ENCODE measurements at regions not wholly inside any gene's neighbourhood (a gene's known extent, or its start where the extent isn't known, plus 50 kb on each side); places are given as distances from the start of the nearest gene placed in this dataset.

DNA sequence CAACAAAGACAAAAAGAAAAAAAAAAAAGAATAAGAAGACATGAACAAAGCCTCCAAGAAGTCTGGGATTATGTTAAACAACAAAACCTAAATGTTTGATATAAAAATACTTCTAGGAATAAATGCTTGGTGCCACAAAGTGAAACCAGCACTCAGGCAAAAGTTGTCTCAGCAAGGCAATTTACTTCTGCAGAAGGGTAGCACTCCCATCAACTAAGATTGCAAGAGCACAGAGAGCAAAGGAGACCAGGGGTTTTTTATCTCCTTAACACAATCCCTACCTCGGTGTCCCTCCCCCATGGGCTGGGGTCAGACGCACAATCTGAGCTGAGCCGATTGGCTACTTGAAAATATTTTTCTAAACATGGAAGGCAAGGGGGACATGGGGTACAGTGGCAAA lies 381.3 kb upstream of the SLC24A2 start:
- TF ChIP-seq POLR2A (IDR thresholded peaks at IDR 0.05; ENCODE audit: low read length) (no peak), GATA1 (IDR thresholded peaks at IDR 0.05; ENCODE audit: low read depth, low read length) (no peak)
- no peak for DNase-seq

GRCh38 chr9:20152151-20152725 lies 363.4 kb upstream of the SLC24A2 start:
- TF ChIP-seq GATA1 (IDR thresholded peaks at IDR 0.05; ENCODE audit: low read depth, low read length) (no peak), POLR2A (IDR thresholded peaks at IDR 0.05; ENCODE audit: low read length) (no peak)
- no peak for DNase-seq

GRCh38 chr9:20148416-20148815 lies 359.6 kb upstream of the SLC24A2 start:
- no peak for DNase-seq
- TF ChIP-seq POLR2A (IDR thresholded peaks at IDR 0.05; ENCODE audit: low read length) (no peak), GATA1 (IDR thresholded peaks at IDR 0.05; ENCODE audit: low read depth, low read length) (no peak)

DNA sequence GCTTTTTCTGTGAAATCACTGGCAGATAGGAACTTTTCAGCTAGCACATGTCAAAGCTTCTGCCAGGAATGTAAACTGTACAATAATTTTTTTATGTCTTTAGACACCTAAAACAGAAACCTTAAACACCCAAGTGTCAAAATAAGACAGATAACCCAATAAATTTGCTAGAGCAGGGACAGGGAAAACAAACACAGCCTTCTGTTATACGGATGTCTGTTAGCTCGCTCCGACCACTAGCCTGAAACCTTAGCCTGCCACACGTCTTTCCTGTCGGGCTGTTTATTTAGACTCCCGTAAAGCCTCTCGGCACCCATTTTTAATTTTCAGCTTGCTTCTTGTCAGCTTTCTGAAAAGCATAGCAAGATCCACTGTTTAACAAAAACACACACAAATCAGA lies 355.4 kb upstream of the SLC24A2 start:
- DNase-seq = no peak
- TF ChIP-seq POLR2A (IDR thresholded peaks at IDR 0.05; ENCODE audit: low read length) (no peak), GATA1 (IDR thresholded peaks at IDR 0.05; ENCODE audit: low read depth, low read length) (no peak)

GRCh38 chr9:20139763-20140290 lies 351.0 kb upstream of the SLC24A2 start:
- no peak for DNase-seq
- TF ChIP-seq POLR2A (IDR thresholded peaks at IDR 0.05; ENCODE audit: low read length) = no peak
- TF ChIP-seq GATA1 (IDR thresholded peaks at IDR 0.05; ENCODE audit: low read depth, low read length) = no peak

DNA sequence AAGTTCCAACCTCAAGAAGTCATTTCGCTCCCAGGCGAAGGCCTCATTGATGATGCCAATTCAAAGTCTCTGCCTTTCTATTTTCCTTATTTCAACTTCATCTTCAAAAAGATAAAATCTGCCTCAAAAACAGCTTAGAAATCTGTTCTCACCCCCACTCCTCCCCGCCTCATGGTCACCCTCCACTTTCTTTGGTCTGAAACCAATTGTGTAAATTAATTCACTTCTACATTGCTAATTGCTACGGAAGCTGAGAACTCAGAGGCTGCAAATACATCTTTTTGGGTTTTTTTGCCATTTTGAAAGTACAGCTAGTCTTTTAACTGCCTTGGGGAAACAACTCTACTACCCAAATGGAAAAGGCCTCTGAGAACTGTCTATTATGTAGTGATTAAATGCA lies 350.0 kb upstream of the SLC24A2 start:
- TF ChIP-seq POLR2A (IDR thresholded peaks at IDR 0.05; ENCODE audit: low read length) (no peak), GATA1 (IDR thresholded peaks at IDR 0.05; ENCODE audit: low read depth, low read length) (no peak)

GRCh38 chr9:20138116-20138515 lies 349.3 kb upstream of the SLC24A2 start:
- TF ChIP-seq POLR2A (IDR thresholded peaks at IDR 0.05; ENCODE audit: low read length) (no peak), GATA1 (IDR thresholded peaks at IDR 0.05; ENCODE audit: low read depth, low read length) (no peak)
- DNase-seq = no peak

More for the DNA sequence above, 350.0 kb upstream of the SLC24A2 start:
- no peak for DNase-seq

DNA sequence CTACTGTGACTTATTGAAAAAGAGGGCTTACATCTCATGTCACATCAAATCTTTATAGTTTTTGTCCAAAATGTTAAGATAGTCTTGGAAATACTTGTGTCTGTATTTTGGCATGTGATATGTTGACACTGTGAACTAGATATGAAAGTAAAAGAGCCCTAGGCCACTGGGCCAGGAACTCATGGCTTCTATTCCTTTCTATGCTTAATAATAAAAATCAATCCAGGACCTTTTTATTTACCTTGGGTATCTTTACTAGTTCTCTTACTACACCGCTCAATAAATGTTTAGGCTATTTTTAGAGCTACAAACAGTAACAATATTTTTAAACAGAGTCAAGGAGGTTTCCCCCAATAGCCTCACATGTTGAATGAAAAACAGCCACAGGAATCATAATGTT lies 348.6 kb upstream of the SLC24A2 start:
- no peak for TF ChIP-seq POLR2A (IDR thresholded peaks at IDR 0.05; ENCODE audit: low read length)
- TF ChIP-seq GATA1 (IDR thresholded peaks at IDR 0.05; ENCODE audit: low read depth, low read length) = no peak
- DNase-seq = no peak

DNA sequence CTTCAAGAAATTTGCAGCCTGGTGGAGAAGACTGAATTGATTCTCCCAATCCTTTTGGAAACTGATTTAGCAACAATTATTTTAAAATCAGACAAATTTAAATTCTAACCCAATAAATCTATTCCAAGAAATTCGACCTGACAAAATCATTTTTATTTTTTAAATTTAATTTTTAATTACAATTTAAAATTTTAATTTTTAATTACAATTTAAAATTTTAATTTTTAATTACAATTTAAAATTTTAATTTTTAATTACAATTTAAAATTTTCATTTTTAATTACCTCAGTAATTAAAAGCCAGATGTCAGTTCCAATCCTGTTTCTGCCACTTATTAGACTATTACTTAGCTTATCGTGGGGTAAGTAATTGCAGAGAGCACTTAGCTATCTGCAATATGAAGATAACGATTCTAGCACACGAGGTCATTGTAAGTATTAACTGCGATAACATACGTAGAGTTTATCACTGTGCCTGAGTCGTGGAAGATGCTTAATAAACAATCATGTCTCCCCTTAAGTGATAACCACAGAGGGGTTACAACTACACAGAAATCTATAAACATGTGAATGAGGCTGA lies 346.4 kb upstream of the SLC24A2 start:
- no peak for TF ChIP-seq GATA1 (IDR thresholded peaks at IDR 0.05; ENCODE audit: low read depth, low read length)
- no peak for TF ChIP-seq POLR2A (IDR thresholded peaks at IDR 0.05; ENCODE audit: low read length)
- DNase-seq = peak; percentile 24 to 73

DNA sequence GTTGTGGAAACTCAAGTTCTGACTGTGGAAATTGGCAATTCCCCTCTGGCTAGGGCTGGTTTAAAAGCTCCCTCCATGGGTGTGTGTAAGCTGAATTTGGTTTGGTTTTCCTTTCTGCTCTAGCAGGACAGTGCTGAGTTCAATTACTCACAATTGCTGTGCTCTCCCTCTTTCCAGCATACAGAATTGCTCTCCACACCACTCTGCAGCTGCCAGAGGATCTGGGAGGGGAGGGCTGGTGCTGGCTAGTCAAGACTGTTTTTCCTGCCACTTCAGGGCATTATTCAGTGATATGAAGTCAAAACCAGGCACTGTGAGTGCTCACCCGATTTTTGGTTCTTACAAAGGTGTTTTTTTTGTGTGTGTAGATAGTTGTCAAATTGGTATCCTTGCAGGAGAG lies 336.9 kb upstream of the SLC24A2 start:
- TF ChIP-seq POLR2A (IDR thresholded peaks at IDR 0.05; ENCODE audit: low read length) (no peak), GATA1 (IDR thresholded peaks at IDR 0.05; ENCODE audit: low read depth, low read length) (no peak)

DNA sequence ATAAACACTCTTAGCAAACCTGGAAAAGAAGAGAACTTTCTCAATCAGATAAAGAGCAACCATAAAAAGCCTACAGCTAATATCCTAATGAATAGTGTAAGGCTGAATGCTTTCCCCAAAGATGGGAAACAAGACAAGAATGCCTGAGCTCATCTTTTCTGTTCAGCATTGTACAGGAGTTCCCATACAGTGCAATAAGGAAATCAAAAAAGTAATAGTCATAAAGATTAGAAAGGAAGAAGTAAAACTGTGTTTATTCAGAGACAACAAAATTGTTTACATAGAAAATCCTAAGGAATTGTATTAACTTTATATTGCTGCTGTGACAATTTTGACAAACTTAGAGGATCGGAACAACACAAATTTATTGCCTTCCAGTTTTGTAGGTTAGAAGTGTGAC lies 330.7 kb upstream of the SLC24A2 start:
- TF ChIP-seq GATA1 (IDR thresholded peaks at IDR 0.05; ENCODE audit: low read depth, low read length) = no peak
- TF ChIP-seq POLR2A (IDR thresholded peaks at IDR 0.05; ENCODE audit: low read length) = no peak
- DNase-seq = no peak

More for the DNA sequence above, 336.9 kb upstream of the SLC24A2 start:
- no peak for DNase-seq

- no peak for TF ChIP-seq GATA1 (IDR thresholded peaks at IDR 0.05; ENCODE audit: low read depth, low read length)
- no peak for TF ChIP-seq POLR2A (IDR thresholded peaks at IDR 0.05; ENCODE audit: low read length)
- DNase-seq = no peak
Measured at GRCh38 chr9:20117986-20118385, 329.1 kb upstream of the SLC24A2 start.

DNA sequence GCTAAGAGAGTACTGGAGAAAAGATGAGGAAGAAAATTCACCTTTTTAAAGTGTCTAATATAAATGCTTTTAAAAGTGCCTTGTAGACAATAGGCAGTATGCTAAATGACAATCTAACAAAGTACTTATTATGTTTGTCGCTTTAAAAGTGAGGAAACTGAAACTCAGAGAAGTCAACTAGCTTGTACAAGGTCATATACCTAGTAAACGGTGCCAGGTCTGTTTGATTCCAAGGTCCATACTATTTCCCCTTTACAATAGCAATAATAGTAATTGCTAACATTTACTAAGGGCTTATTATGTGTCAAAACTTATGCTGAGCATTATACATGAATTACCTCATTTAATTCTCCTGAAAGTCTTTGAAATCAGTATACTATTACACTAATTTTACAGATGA lies 328.6 kb upstream of the SLC24A2 start:
- DNase-seq = no peak
- TF ChIP-seq GATA1 (IDR thresholded peaks at IDR 0.05; ENCODE audit: low read depth, low read length) (no peak), POLR2A (IDR thresholded peaks at IDR 0.05; ENCODE audit: low read length) (no peak)

DNA sequence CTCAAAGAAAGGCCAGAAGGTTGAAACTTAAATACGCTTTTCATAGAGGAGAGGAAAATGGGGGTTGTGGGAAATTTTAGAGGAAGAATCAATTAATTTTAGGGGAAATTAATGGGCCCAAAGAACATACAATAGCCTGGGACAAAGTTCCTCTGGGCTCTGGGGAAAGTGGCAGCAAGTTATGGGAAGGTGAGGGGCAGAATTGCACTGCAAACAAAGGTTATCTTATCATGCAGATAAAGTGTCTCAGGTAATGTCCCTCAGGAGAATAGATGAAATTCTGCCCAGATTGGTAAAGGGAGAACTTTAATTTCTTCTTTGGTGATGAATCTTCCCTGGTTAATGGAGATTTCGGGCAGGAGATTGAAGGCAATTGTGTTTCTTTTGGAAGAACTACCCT lies 326.1 kb upstream of the SLC24A2 start:
- no peak for DNase-seq
- TF ChIP-seq POLR2A (IDR thresholded peaks at IDR 0.05; ENCODE audit: low read length) = no peak
- TF ChIP-seq GATA1 (IDR thresholded peaks at IDR 0.05; ENCODE audit: low read depth, low read length) = no peak

DNA sequence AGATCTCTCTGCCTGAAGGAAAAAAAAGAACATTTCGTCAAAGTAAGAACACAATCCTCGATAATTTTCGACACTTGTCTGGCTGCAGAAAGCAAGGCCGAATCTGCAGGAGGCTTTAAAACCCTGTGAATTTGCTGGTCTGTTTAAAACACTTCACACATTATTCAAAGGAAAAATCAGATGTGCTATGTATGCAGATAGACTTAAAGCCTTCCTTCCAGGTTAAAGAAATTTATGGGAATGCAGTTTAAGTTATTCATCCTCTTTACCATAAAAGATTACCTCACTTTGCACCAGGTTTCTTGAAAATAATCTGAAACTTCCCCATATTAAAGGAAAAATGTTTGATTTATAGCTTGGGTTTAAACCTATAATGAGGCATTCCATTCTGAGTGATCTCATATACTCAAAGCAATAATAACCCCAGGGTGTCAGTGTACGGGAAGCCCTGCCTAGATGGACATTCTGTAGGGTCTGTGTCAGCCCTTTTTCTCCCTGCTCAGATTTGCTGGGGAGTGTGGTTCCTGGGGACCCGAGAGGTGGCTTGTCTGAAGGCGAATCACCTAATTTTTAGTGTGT lies 323.5 kb upstream of the SLC24A2 start:
- TF ChIP-seq POLR2A (IDR thresholded peaks at IDR 0.05; ENCODE audit: low read length) = no peak
- no peak for TF ChIP-seq GATA1 (IDR thresholded peaks at IDR 0.05; ENCODE audit: low read depth, low read length)
- no peak for DNase-seq

Measured in erythroblast (primary cell).